GM12865 (cell line): ENCODE measurements at regions not wholly inside any gene's neighbourhood (a gene's known extent, or its start where the extent isn't known, plus 50 kb on each side); places are given as distances from the start of the nearest gene placed in this dataset.

Experiments
- DNase-seq: peaks from one replicate; pipeline ENCODE4 v3.0.0; 2010; ENCODE audit warnings: low read depth
- H3K4me3 ChIP-seq: 2 replicates; pipeline ENCODE4 v1.5.1; 2011; ENCODE audit warnings: mild to moderate bottlenecking, low read depth, low read length, control low read depth
- CTCF ChIP-seq: IDR thresholded peaks from 2 replicates; pipeline ENCODE4 v1.5.1; 2011; ENCODE audit warnings: low read length, control low read depth, low read depth, inconsistent platforms; ENCODE audit not compliant: insufficient read depth; ENCODE audit errors: missing control alignments

- H3K4me3 ChIP-seq, result no peak overlapping the region
- TF ChIP-seq CTCF, result no peak
- DNase-seq, result no peak
These were observed 50.3 kb upstream of the TCF12 start for GRCh38 chr15:56868170-56868569.

- H3K4me3 ChIP-seq, result no peak overlapping the region
- DNase-seq, result no peak
- TF ChIP-seq CTCF, result no peak
These were observed 51.6 kb upstream of the TCF12 start for GRCh38 chr15:56866803-56867202.

GRCh38 chr15:56857828-56858227, 60.6 kb upstream of the TCF12 start:
- H3K4me3 ChIP-seq, result no peak overlapping the region
- no peak for TF ChIP-seq CTCF
- DNase-seq, result no peak

GRCh38 chr15:56856934-56857333, 61.5 kb upstream of the TCF12 start:
- DNase-seq, result no peak
- no peak for TF ChIP-seq CTCF
- no peak overlapping the region for H3K4me3 ChIP-seq

GRCh38 chr15:56844892-56845291, 73.6 kb upstream of the TCF12 start:
- no peak for TF ChIP-seq CTCF
- no peak overlapping the region for H3K4me3 ChIP-seq
- no peak for DNase-seq

GRCh38 chr15:56844471-56844870, 74.0 kb upstream of the TCF12 start:
- H3K4me3 ChIP-seq, result no peak overlapping the region
- TF ChIP-seq CTCF, result no peak
- no peak for DNase-seq

GRCh38 chr15:56839641-56840040, 78.8 kb upstream of the TCF12 start:
- TF ChIP-seq CTCF, result no peak
- DNase-seq, result no peak
- no peak overlapping the region for H3K4me3 ChIP-seq
